ENCODE measurements at regions not wholly inside any gene's neighbourhood (a gene's known extent, or its start where the extent isn't known, plus 50 kb on each side); places are given as distances from the start of the nearest gene placed in this dataset.

- Histone ChIP-seq H2AK5ac (ENCODE audit: low read length, severe bottlenecking) (no peak overlapping the region), H3K18ac (ENCODE audit: low read depth in 1 of 2, low read length in 2 of 2) (no peak overlapping the region), H2BK12ac (ENCODE audit: low read length in 2 of 2) (no peak overlapping the region), H3K4me3 (ENCODE audit: insufficient read depth in 1 of 2, low read depth in 1 of 2, low read length in 2 of 2) (no peak overlapping the region), H3K79me1 (replicated peaks; ENCODE audit: low read length, poor library complexity, severe bottlenecking) (no peaks in the 10 kb centered on the region), H3K27ac (ENCODE audit: low read length, poor library complexity, severe bottlenecking) (no peak overlapping the region), H3K14ac (ENCODE audit: low read length in 2 of 2) (no peak overlapping the region), H4K8ac (ENCODE audit: low read length) (no peak overlapping the region), H2AFZ (ENCODE audit: low read depth, low read length) (no peak overlapping the region), H3K9ac (ENCODE audit: low read length) (no peak overlapping the region), H3K23ac (ENCODE audit: low read length in 2 of 2) (no peak overlapping the region), H2BK5ac (ENCODE audit: low read depth, low read length, poor library complexity, severe bottlenecking) (no peak overlapping the region), H3K4me1 (ENCODE audit: control insufficient read depth, insufficient read depth, low read depth, low read length) (no peaks in the 10 kb centered on the region), H2BK120ac (ENCODE audit: low read depth, low read length) (no peak overlapping the region), H3K9me3 (ENCODE audit: control insufficient read depth, low read length) (no peaks in the 10 kb centered on the region), H3K4ac (ENCODE audit: low read depth in 1 of 2, low read length in 2 of 2) (no peak overlapping the region), H2BK15ac (ENCODE audit: low read depth, poor library complexity, severe bottlenecking) (no peak overlapping the region), H4K91ac (ENCODE audit: low read length) (no peak overlapping the region), H3K36me3 (ENCODE audit: control insufficient read depth in 1 of 2, insufficient read depth in 2 of 2, low read depth in 1 of 2, low read length in 2 of 2) (no peaks in the 10 kb centered on the region), H3K4me2 (ENCODE audit: low read length, poor library complexity, severe bottlenecking) (no peak overlapping the region), H3K27me3 (ENCODE audit: control insufficient read depth in 1 of 2, insufficient read depth in 1 of 2, low read length in 2 of 2) (no peaks in the 10 kb centered on the region)
- DNase-seq, result no peak
- 65% methylated on average over 4 of the region's 4 CpGs for WGBS
Measured at GRCh38 chr2:118320658-118321057, 232.4 kb downstream of the INSIG2 start.

DNA sequence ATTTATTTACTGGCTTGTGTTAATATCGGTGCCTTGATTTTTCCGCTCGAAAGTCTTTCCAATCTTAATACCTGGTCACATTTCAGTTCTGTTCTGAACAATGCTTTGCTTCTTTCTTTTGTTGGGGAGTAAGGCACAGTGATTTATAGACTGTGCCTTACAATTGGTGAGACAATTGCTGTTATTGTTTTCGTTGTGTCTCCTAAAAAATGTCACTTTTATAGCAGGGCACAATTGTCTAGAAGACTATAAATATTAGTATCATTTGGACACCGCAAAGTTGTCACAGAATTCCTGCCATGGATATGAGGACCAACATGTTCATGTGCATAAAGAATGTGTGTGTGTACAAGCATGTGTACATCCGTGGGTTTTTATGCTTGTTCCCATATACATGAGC lies 231.9 kb downstream of the INSIG2 start:
- Histone ChIP-seq H2AFZ (ENCODE audit: low read depth, low read length) (no peak overlapping the region), H2BK5ac (ENCODE audit: low read depth, low read length, poor library complexity, severe bottlenecking) (no peak overlapping the region), H3K23ac (ENCODE audit: low read length in 2 of 2) (no peak overlapping the region), H3K4me3 (ENCODE audit: insufficient read depth in 1 of 2, low read depth in 1 of 2, low read length in 2 of 2) (no peak overlapping the region), H4K91ac (ENCODE audit: low read length) (no peak overlapping the region), H3K14ac (ENCODE audit: low read length in 2 of 2) (no peak overlapping the region), H2BK120ac (ENCODE audit: low read depth, low read length) (no peak overlapping the region), H2BK12ac (ENCODE audit: low read length in 2 of 2) (no peak overlapping the region), H3K27me3 (ENCODE audit: control insufficient read depth in 1 of 2, insufficient read depth in 1 of 2, low read length in 2 of 2) (no peaks in the 10 kb centered on the region), H3K36me3 (ENCODE audit: control insufficient read depth in 1 of 2, insufficient read depth in 2 of 2, low read depth in 1 of 2, low read length in 2 of 2) (no peaks in the 10 kb centered on the region), H4K8ac (ENCODE audit: low read length) (no peak overlapping the region), H3K4me1 (ENCODE audit: control insufficient read depth, insufficient read depth, low read depth, low read length) (no peaks in the 10 kb centered on the region), H3K9ac (ENCODE audit: low read length) (no peak overlapping the region), H3K18ac (ENCODE audit: low read depth in 1 of 2, low read length in 2 of 2) (no peak overlapping the region), H3K4ac (ENCODE audit: low read depth in 1 of 2, low read length in 2 of 2) (no peak overlapping the region), H3K9me3 (ENCODE audit: control insufficient read depth, low read length) (no peaks in the 10 kb centered on the region), H3K27ac (ENCODE audit: low read length, poor library complexity, severe bottlenecking) (no peak overlapping the region), H2BK15ac (ENCODE audit: low read depth, poor library complexity, severe bottlenecking) (no peak overlapping the region), H3K4me2 (ENCODE audit: low read length, poor library complexity, severe bottlenecking) (no peak overlapping the region), H3K79me1 (replicated peaks; ENCODE audit: low read length, poor library complexity, severe bottlenecking) (no peaks in the 10 kb centered on the region), H2AK5ac (ENCODE audit: low read length, severe bottlenecking) (no peak overlapping the region)
- no peak for DNase-seq
- WGBS, result 77% methylated on average over 6 of the region's 6 CpGs

GRCh38 chr2:118319271-118319684 lies 231.0 kb downstream of the INSIG2 start:
- no peak overlapping the region for H4K91ac ChIP-seq (ENCODE audit: low read length)
- no peak overlapping the region for H3K23ac ChIP-seq (ENCODE audit: low read length in 2 of 2)
- H2AK5ac ChIP-seq (ENCODE audit: low read length, severe bottlenecking), result no peak overlapping the region
- no peak overlapping the region for H3K4me2 ChIP-seq (ENCODE audit: low read length, poor library complexity, severe bottlenecking)
- no peak overlapping the region for H4K8ac ChIP-seq (ENCODE audit: low read length)
- no peaks in the 10 kb centered on the region for H3K79me1 ChIP-seq (replicated peaks; ENCODE audit: low read length, poor library complexity, severe bottlenecking)
- H3K18ac ChIP-seq (ENCODE audit: low read depth in 1 of 2, low read length in 2 of 2), result no peak overlapping the region
- H2BK15ac ChIP-seq (ENCODE audit: low read depth, poor library complexity, severe bottlenecking), result no peak overlapping the region
- no peak overlapping the region for H2AFZ ChIP-seq (ENCODE audit: low read depth, low read length)
- DNase-seq, result no peak
- H2BK12ac ChIP-seq (ENCODE audit: low read length in 2 of 2), result no peak overlapping the region
- WGBS, result 2% methylated on average over 3 of the region's 4 CpGs
- no peak overlapping the region for H2BK120ac ChIP-seq (ENCODE audit: low read depth, low read length)
- no peaks in the 10 kb centered on the region for H3K27me3 ChIP-seq (ENCODE audit: control insufficient read depth in 1 of 2, insufficient read depth in 1 of 2, low read length in 2 of 2)
- no peak overlapping the region for H3K4ac ChIP-seq (ENCODE audit: low read depth in 1 of 2, low read length in 2 of 2)
- no peak overlapping the region for H2BK5ac ChIP-seq (ENCODE audit: low read depth, low read length, poor library complexity, severe bottlenecking)
- no peaks in the 10 kb centered on the region for H3K9me3 ChIP-seq (ENCODE audit: control insufficient read depth, low read length)
- no peak overlapping the region for H3K4me3 ChIP-seq (ENCODE audit: insufficient read depth in 1 of 2, low read depth in 1 of 2, low read length in 2 of 2)
- H3K9ac ChIP-seq (ENCODE audit: low read length), result no peak overlapping the region
- no peak overlapping the region for H3K14ac ChIP-seq (ENCODE audit: low read length in 2 of 2)
- H3K4me1 ChIP-seq (ENCODE audit: control insufficient read depth, insufficient read depth, low read depth, low read length), result no peaks in the 10 kb centered on the region
- no peak overlapping the region for H3K27ac ChIP-seq (ENCODE audit: low read length, poor library complexity, severe bottlenecking)
- H3K36me3 ChIP-seq (ENCODE audit: control insufficient read depth in 1 of 2, insufficient read depth in 2 of 2, low read depth in 1 of 2, low read length in 2 of 2), result no peaks in the 10 kb centered on the region

DNA sequence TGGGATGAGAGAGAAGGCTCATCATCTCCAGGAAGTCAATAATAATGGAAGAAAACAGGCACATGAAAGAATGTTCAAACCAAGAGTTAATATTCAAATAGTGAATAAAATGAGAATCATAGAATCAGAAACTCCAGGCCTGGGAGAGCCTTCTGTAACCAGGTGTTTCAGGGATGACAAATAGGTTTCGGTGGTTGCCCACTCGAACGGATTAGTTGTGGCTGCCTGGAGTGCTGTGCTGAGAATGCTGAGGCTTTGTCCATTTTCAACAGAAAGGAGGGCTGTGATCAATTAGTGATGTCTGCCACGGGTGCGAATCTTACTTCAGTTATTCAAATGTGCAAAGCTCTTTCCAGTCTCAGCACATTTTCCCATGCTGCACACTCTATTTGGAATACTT lies 227.3 kb downstream of the INSIG2 start:
- no peak overlapping the region for H3K14ac ChIP-seq (ENCODE audit: low read length in 2 of 2)

More for the DNA sequence above, 227.3 kb downstream of the INSIG2 start:
- Histone ChIP-seq H3K4me1 (ENCODE audit: control insufficient read depth, insufficient read depth, low read depth, low read length) (no peaks in the 10 kb centered on the region), H4K91ac (ENCODE audit: low read length) (no peak overlapping the region), H3K4me3 (ENCODE audit: insufficient read depth in 1 of 2, low read depth in 1 of 2, low read length in 2 of 2) (no peak overlapping the region), H2BK12ac (ENCODE audit: low read length in 2 of 2) (no peak overlapping the region), H3K23ac (ENCODE audit: low read length in 2 of 2) (no peak overlapping the region), H3K4me2 (ENCODE audit: low read length, poor library complexity, severe bottlenecking) (no peak overlapping the region), H4K8ac (ENCODE audit: low read length) (no peak overlapping the region), H3K18ac (ENCODE audit: low read depth in 1 of 2, low read length in 2 of 2) (no peak overlapping the region), H3K27ac (ENCODE audit: low read length, poor library complexity, severe bottlenecking) (no peak overlapping the region), H3K27me3 (ENCODE audit: control insufficient read depth in 1 of 2, insufficient read depth in 1 of 2, low read length in 2 of 2) (peaks cover 0 to 8% of the 10 kb centered on the region in 2 experiments), H3K36me3 (ENCODE audit: control insufficient read depth in 1 of 2, insufficient read depth in 2 of 2, low read depth in 1 of 2, low read length in 2 of 2) (no peaks in the 10 kb centered on the region), H3K4ac (ENCODE audit: low read depth in 1 of 2, low read length in 2 of 2) (no peak overlapping the region), H2AK5ac (ENCODE audit: low read length, severe bottlenecking) (no peak overlapping the region), H3K79me1 (replicated peaks; ENCODE audit: low read length, poor library complexity, severe bottlenecking) (no peaks in the 10 kb centered on the region), H2BK120ac (ENCODE audit: low read depth, low read length) (no peak overlapping the region), H3K9me3 (ENCODE audit: control insufficient read depth, low read length) (no peaks in the 10 kb centered on the region), H2BK5ac (ENCODE audit: low read depth, low read length, poor library complexity, severe bottlenecking) (no peak overlapping the region), H3K9ac (ENCODE audit: low read length) (no peak overlapping the region), H2BK15ac (ENCODE audit: low read depth, poor library complexity, severe bottlenecking) (no peak overlapping the region), H2AFZ (ENCODE audit: low read depth, low read length) (no peak overlapping the region)
- WGBS, result 80% methylated on average over 5 of the region's 5 CpGs
- no peak for DNase-seq
